Hepatic stellate cell (primary cell): ENCODE measurements at regions not wholly inside any gene's neighbourhood (a gene's known extent, or its start where the extent isn't known, plus 50 kb on each side); places are given as distances from the start of the nearest gene placed in this dataset.

Source experiments
- DNase-seq: peaks from one replicate; pipeline ENCODE4 v3.0.0; 2011; ENCODE audit warnings: low spot score

- DNase-seq = no peak
Measured at GRCh38 chr1:87999852-88000251, 671.2 kb downstream of the LMO4 start.

- DNase-seq = no peak
Measured at GRCh38 chr1:88001460-88001859, 672.8 kb downstream of the LMO4 start.

- DNase-seq = no peak
Measured at GRCh38 chr1:88003255-88003654, 674.6 kb downstream of the LMO4 start.

GRCh38 chr1:88009916-88010315, 674.2 kb upstream of the PKN2 start:
- DNase-seq = no peak

GRCh38 chr1:88013485-88013884, 670.6 kb upstream of the PKN2 start:
- no peak for DNase-seq

GRCh38 chr1:88014131-88014530, 669.9 kb upstream of the PKN2 start:
- DNase-seq = no peak

GRCh38 chr1:88016947-88017346, 667.1 kb upstream of the PKN2 start:
- DNase-seq = no peak

- no peak for DNase-seq
Measured at GRCh38 chr1:88021529-88021928, 662.5 kb upstream of the PKN2 start.

- no peak for DNase-seq
Measured at GRCh38 chr1:88022516-88022915, 661.6 kb upstream of the PKN2 start.

GRCh38 chr1:88029142-88029541, 654.9 kb upstream of the PKN2 start:
- no peak for DNase-seq

GRCh38 chr1:88029899-88030298, 654.2 kb upstream of the PKN2 start:
- no peak for DNase-seq

- no peak for DNase-seq
Measured at GRCh38 chr1:88035578-88035977, 648.5 kb upstream of the PKN2 start.

GRCh38 chr1:88036345-88037014, 647.6 kb upstream of the PKN2 start:
- no peak for DNase-seq

GRCh38 chr1:88039240-88039639, 644.8 kb upstream of the PKN2 start:
- DNase-seq = no peak

GRCh38 chr1:88043834-88044233, 640.2 kb upstream of the PKN2 start:
- DNase-seq = no peak

- DNase-seq = no peak
Measured at GRCh38 chr1:88052167-88052566, 631.9 kb upstream of the PKN2 start.

- no peak for DNase-seq
Measured at GRCh38 chr1:88053065-88053464, 631.0 kb upstream of the PKN2 start.

- DNase-seq = no peak
Measured at GRCh38 chr1:88056881-88057280, 627.2 kb upstream of the PKN2 start.

- DNase-seq = no peak
Measured at GRCh38 chr1:88058205-88058604, 625.9 kb upstream of the PKN2 start.

- no peak for DNase-seq
Measured at GRCh38 chr1:88060112-88060673, 623.9 kb upstream of the PKN2 start.

GRCh38 chr1:88060750-88061491, 623.2 kb upstream of the PKN2 start:
- no peak for DNase-seq

- peak; percentile 48 for DNase-seq
Measured at GRCh38 chr1:88061492-88062177, 622.4 kb upstream of the PKN2 start.

GRCh38 chr1:88062650-88063153, 621.4 kb upstream of the PKN2 start:
- DNase-seq = no peak
